Fibroblast of peridontal ligament (primary cell): ENCODE measurements at regions not wholly inside any gene's neighbourhood (a gene's known extent, or its start where the extent isn't known, plus 50 kb on each side); places are given as distances from the start of the nearest gene placed in this dataset.
"Not testable (repeated sequence)": the region's sequence is repeated elsewhere in the genome, so short reads cannot be mapped to it uniquely, and the experiment has no call there.

ENCODE experiments used
- DNase-seq: peaks from one replicate; pipeline ENCODE4 v3.0.0-alpha.2; 2010; ENCODE audit errors: extremely low read depth

DNA sequence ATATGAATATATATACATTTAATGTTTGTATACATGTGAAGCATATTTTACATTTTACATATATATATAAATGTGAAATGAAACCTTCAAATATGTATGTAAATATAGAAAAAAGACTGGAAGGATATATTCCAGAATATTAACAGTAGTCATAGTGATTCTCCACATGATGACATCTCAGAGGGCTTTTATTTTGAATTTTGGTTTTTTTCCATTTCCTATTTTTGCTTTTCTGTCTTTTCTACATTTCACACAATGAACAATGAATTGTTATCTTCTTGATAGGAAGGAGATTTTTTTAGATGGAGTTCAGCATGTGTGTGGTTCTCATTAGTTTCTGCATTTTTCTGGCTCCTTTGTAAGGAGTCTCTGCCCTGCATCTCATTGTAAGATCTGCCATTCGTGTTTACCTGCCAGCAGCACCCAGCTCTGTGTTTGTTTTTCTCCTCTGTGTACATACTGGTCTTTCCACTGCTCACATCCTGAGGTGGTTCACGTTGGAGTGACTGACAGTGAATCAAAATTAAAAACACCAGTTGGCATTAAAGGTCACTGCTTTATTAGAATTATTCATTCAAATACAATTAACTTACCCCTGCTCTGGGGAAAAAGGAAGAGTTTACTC is 425.3 kb upstream of the MDFIC2 start:
- DNase-seq = no peak

DNA sequence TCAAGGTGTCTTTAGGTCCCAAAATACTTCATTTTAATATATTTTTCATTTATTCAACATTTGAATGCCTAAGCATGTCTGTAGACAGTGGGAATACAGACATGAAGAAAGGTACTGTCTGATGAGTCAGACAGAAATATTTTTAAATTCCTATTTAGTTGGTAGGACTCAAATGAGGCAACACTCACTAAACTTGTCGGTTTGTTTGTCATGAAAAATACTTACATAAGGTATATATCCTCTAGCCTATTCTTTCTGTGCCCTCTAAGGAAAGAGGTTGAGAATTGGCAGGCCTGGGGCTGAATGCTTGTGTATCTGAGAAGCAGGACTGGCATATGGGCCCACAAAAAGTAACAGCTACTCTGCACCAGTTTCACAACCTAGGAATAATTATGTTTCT is 423.6 kb upstream of the MDFIC2 start:
- DNase-seq = no peak

DNA sequence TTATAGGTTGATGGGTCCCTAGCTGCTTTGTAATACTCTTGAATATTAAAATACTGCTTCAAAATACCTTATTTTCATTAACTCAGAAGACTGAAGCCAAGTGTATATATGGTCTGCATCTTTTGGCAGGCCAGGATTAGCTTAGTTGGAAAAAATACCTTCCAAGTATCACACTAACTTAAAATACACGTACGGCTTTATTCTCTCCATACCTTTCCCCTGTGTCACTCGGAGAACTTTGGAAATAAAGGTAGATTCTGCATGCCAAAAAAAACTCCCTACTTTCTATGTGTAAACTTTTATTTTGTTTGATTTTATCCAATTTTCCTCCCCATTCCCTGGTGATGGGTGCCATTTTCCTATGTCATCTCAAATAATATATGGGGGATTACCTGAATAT is 422.3 kb upstream of the MDFIC2 start:
- no peak for DNase-seq

DNA sequence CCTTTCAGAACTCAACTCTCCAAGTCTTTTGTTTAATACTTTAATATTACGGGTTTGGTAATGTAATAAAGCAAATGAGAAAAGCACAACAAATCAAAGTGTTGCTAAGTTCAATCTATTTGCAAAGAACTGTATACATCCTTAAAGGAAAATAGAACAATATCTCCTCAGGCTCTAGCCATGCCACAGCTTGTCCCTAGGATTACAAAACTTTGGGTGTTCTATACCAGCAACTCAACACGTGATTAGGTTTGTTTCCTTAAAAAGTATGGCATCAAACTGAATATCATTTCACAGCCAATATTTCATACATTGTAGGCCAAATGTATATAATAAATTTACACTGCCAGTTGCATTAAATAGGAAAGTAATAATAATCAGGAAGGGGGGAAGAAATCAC is 418.6 kb upstream of the MDFIC2 start:
- DNase-seq = no peak

DNA sequence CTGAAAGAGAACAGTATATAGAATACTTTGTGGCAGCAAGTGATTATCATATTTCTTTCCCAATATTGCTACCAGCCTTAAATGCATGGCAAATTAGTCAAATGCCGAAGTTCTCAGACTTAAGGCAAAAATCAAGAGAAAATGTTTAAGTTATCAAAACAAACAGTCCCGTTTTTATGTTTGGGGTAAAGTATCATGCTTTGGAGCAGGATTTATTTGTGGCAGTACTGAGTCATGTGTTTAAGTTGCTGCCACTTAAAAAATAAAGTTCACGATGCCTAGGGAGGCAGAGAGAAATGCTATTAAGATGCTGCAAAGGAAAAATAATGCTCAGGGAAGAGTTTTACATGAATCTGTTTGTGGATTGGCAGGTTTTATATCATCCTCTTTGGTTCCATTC is 417.4 kb upstream of the MDFIC2 start:
- peak; percentile 70 for DNase-seq

DNA sequence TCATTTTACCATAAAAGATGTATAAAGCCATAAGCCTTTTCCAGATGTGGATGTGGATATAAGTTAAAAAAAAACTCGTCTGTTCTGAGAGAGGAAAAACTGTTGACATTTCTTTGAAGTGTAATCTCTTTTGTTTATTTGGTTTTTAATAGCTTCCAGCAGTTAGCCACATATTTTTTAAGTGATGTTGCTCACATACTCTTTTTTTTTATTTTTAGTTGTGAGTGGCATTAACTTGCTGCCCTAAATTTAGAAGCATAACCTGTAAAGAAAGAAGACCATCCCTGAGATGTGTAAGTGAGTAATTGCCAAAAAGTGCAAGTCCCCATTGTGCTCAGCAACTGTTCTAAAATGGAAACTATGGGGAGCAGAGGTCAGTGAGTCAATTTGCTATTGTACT is 415.9 kb upstream of the MDFIC2 start:
- DNase-seq = peak; percentile 63

DNA sequence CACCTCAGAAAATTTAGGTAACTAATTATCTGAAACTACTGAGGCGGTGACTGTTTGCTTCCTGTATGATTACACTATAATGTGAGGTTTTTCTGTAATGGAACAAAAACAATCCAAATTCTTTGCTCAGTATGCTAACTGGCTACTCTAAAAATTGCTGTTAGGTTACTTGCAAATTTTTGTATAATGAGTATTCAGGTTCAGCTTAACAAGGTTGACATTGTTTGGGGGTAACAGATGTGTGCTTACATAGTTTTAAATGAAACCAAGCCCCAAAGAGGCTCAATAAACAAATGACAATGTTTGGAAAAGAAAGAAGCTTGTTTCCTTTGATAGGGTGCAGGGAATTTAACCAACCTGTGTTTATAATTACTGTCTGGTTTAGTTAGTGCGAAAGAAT is 414.5 kb upstream of the MDFIC2 start:
- peak; percentile 57 for DNase-seq

DNA sequence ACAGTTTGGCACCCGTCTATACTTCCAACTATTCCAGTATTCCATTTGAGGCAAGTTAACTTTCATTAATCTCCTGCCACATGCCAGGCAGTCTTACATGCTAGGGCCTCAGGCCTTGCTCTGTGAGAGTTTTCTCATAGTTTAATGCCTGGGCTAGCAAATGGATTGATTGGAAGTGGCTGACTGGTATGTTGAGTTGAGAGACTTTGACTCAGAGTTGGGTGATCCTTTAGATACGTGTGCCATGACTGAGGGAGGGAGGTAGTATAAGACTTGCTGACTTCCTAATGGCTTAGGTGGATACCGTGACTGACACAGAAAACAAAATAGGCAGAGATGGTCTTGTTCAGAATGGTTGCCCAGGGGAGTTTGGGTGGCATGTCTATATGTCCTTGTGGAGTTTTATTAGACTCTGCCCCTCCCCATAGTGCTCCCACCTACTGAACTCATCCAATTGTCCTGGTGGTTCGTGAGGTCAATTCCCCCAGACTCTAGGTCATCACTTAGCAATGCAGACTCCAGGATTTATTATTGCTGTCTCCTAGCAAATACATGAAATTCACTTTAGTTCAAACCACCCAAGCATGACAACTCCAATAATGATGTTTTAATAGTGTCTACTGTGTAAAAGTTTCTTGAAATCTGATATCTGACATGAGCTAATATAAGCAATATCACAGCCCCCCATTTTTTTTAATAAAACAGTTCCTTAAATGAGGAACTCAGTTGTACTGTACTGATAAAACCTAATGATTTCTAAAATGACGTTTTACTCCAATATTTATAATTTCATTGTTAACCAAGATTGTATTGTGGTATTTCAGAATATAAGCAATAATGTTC is 413.9 kb upstream of the MDFIC2 start:
- no peak for DNase-seq

DNA sequence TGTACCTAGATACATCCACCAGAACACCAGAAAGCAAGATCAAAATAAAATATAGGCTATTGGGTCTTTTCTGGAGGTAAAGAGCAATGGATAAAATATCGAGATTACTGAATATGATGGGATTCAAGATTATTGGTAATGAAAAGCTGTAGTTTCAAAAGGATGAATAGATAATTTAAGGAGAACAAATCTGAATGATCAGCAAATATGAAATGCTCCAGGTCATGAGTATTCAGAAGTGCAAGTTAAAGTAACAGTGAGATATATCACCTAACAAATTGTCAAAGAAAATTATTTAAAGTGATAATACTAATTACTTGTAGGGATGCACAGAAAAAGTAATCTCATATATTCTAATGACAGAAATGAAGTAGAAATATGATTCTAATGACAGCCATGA is 409.6 kb upstream of the MDFIC2 start:
- no peak for DNase-seq

DNA sequence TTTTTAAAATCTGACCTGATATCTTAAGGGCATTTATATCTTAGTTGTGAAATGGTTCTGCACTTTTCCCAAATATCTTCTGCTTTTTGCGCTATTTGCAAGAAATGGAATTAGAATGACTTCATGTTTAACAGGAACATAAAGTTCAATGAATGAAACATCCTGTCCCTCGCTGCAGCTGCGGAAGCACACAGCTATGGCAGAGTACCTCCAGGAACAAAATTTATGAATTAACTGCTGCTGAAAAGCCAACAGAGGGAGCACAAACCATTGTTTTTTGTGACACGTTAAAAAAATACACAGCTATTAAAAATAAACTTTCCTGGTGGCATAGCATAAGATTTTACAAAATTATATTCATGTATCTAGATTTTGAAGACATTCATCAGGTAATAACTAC is 404.4 kb upstream of the MDFIC2 start:
- peak; percentile 75 for DNase-seq

DNA sequence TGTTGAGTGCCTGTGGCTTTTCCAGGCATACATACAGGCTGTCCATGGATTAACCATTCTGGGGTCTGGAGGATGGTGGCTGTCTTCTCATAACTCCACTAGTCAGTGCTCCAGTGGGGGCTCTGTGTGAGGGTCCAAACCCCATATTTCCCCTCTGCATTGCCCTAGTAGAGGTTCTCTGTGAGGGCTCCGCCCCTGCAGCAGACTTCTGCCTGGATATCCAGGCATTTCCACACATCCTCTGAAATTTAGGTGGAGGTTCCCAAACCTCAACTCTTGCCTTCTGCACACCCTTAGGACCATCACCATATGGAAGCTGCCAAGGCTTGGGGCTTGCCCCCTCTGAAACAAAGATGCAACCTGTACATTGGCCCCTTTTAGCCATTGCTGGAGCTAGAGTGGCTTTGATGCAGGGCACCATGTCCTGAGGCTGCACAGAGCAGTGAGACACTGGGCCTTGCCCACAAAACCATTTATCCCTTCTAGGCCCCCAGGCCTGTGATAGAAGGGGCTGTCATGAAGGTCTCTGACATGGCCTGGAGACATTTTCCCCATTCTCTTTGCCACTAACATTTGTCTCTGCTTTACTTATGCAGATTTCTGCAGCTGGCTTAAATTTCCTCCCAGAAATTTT is 400.1 kb upstream of the MDFIC2 start:
- no peak for DNase-seq

DNA sequence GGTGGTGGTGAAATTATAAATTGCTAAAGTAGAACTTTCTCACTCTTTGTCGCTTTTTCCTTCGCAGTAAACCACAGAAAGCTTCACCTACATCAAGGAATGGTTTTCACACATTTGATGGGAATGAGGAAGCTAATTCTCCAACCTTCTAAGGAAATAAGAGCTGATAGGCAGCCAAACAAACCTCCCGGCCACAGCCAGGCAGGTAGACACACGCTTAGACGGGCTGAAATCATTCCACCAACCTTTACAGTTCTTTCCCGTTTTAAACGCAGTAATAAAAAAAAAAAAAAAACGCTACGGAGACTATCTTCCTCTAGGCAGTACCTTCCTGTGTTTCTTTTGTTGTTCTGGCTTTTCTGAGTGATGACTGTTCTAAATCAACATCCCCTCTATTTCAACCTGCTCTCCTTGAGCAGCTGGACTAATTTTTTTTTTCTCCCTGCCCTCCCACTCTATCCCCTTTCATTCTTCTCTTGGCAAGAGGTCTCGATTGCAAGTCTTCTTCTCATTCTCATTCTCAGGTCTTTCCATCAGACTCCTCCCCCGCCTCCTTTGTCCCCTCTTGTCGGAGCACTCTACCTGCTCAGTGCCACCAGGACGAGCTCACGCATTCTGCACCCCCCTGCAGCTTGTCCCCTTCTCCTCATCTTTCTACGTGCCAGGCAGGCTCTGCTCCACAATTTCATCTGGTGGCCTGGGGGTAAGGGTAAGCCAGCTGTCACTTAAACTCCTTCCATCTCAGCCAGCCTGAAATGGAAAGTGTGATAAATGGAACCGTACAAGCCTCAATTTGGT is 391.1 kb upstream of the MDFIC2 start:
- DNase-seq = no peak

DNA sequence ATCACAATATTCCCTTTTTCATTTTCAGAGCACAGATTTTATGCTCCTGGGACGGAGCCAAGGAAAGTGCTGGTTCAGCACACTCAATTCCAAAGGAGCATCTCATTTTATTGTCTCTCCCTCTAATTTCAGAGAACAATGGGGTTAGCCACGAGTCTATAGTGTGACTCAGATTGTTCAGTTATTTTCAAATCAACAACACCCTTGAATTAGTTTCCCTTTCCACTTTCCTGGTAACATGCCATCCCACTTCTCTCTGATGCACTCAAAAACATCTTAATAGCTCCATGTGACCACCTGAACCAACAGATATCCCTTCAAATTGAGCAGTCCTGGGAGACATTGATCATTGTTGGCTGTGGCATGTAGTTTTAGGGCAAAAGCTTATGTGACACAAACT is 389.7 kb upstream of the MDFIC2 start:
- no peak for DNase-seq

DNA sequence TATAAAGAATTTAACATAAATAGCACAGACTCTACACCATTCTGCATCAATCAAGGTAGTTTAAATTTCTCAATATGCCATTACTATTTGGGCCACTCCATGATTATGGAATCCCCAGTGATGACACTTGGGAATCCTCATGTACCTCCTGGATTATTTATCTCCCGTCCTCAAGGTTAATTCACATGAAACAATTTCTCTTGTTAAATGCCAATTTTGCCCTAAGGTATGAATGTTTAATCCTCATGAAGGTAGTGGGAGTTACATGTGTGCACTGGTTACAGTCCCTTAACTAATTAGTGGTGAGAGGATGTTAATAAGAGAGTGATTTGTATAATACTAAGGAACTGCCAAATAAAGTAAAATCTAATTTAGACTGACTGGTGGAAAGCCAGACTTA is 372.3 kb upstream of the MDFIC2 start:
- DNase-seq = no peak

DNA sequence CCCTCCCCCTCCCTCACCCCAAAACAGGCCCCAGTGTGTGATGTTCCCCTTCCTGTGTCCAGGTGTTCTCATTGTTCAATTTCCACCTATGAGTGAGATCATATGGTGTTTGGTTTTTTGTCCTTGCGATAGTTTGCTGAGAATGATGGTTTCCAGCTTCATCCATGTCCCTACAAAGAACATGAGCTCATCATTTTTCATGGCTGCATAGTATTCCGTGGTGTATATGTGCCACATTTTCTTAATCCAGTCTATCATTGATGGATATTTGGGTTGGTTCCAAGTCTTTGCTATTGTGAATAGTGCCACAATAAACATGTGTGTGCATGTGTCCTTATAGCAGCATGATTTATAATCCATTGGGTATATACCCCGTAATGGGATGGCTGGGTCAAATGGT is 363.4 kb upstream of the MDFIC2 start:
- not testable (repeated sequence) for DNase-seq

DNA sequence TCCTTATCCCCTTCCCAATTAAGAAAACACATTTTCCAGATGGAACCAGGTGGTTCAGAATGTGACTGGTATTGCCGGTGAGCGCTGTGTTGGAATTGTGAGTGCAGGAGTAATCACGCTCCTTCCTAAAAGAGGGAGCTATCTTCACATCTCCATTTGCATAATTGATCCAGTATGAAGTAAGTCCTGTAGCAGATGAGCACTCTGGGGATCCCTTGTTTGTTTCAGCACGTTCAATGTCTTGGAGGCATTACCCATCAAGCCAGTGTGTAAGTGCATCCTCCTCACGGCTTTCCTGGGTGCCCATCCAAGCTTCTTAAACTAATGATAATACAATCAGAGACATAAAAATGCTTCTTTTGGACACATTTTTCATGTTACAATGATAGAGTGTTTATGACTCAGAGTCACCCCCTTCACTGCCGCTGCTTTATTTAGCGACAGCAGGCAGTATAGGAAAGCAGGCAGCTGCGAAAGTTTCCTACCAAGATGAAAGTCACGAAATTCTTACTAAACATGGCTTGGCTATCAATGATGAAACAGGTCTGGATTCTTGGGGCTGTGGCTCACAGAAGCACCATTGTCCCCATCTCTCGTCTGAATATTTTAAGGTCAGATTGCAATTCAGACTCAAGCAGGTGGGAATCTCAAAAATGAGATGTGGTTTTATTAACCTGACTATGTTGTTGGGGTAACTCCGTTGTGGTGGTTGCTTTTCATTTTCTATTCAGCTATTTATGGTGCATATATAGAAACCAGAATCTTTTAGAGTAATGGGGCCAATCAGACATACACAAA is 346.3 kb upstream of the MDFIC2 start:
- DNase-seq = no peak

DNA sequence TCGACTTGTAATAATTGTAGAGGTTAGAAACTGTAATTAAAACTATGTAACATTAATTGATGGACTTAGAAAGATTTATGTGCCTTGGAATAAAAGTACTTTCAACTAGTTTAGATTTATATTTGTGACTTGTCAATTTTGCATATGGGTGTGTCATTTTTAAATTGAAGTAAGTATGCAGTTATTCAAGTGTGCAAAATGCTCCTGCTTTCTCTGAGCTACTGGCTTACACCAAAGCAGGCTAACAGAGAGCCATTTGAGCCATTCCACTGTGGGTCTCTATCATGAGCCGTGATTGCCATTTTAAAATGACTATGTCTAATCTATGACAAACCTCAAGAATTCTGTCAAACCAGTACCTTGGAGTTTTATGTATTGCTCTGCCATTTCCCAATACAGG is 345.0 kb upstream of the MDFIC2 start:
- DNase-seq = peak; percentile 0

DNA sequence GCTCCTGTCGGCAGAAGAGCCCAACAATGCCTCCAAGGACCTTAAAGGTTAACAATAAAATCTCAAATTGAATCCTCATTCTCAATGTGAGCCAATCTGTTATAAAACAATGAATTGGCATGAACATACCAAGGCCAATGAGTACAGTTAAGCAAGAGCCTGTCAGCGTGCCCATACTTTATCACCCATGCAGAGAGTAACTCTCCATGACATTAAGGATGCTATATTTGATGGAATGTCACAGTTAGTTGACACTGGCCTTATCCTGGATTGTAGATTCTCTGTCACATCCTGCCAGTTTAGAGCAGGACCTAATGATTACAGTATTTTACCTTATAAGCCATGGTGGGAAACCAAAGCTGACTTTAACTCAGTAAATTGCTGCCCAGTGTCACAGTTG is 335.4 kb upstream of the MDFIC2 start:
- no peak for DNase-seq

DNA sequence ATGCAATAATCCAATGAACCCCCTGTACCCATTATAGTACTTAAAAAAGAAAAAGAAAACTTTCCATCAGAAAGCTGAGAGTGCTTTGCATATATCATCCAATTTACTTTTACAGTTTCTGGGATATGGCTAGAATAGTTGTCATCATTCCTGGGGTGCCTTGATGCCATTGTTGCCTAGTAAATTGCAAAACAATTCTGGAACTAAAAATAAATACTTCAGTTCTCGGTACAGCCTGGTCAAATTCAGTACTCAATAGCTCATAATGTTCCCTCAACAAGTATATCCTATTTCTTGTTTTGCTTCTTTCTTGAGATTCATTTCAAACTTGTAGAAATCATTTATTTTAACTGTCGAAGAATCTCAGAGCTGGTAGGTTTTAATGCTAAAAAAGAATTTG is 334.7 kb upstream of the MDFIC2 start:
- no peak for DNase-seq

DNA sequence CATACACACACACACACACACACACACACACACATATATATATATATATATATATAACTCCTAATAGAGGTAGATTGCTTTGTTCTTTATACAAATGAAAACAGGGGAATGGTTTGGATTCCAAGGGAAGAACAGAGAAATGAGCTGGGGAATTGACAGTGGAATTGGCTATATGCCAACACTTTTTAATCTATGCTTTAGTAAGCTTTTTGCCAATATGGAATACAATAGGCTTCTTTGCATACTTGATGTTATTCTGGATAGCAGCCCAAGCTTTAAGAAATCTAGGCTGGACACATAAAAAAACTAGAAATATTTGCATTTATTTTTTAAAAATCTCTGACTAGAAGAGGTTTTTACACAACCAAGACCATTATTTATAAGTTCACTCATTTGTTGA is 334.2 kb upstream of the MDFIC2 start:
- DNase-seq = no peak

DNA sequence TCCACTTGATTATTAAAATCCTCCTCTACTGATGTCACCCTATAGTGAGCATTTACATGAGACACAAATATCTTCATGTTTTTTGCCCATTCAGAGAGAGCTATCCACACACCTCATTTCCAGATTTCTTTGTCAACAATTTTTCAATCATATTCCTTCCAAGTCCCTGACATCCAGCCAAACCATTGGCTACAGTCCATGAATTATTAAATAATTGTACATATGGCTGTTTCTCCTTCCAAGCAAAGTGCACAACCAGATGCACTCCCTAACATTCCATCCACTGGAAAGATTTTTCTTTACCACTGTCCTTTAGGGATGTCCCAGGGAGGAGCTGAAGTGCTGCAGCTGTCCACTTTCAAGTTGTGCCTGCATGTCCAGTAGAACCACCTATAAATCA is 328.0 kb upstream of the MDFIC2 start:
- no peak for DNase-seq

DNA sequence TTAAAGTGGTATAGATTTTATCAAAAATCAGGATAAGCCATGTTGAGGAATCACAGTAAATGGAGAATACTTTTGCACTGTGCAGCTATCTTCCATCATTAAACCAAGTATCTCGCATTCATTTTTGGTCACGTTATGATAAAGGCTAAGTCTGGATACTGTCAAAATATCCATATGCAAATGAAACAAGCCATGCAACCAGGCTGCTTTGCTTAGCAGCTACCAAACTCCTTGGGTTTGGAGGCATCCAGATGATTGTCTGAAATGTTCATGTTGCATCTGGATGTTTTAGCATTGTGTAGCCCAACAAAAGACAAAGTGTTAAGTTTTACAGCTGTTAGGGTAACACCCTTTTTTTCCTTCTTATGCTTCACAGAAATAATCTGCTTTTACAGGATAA is 322.9 kb upstream of the MDFIC2 start:
- DNase-seq = no peak
